Endodermal cell (in vitro differentiated cells): ENCODE measurements at regions not wholly inside any gene's neighbourhood (a gene's known extent, or its start where the extent isn't known, plus 50 kb on each side); places are given as distances from the start of the nearest gene placed in this dataset.
A peak's percentile ranks its signal among the peaks of the same experiment; 100 is the strongest.

Source experiments
- DNase-seq: peaks from one replicate; pipeline ENCODE4 v3.0.0-alpha.2; 2017
- H3K27ac ChIP-seq: 2 replicates; pipeline ENCODE4 v1.5.1; 2013; ENCODE audit warnings: mild to moderate bottlenecking, low read depth, low read length, moderate library complexity
- H3K27me3 ChIP-seq: 2 replicates; pipeline ENCODE4 v1.6.1; 2013; ENCODE audit warnings: mild to moderate bottlenecking, low read length, moderate library complexity; ENCODE audit not compliant: insufficient read depth, control insufficient read depth, poor library complexity, severe bottlenecking
- H3K36me3 ChIP-seq: 2 replicates; pipeline ENCODE4 v1.7.0; 2013; ENCODE audit warnings: mild to moderate bottlenecking, low read length, moderate library complexity; ENCODE audit not compliant: control insufficient read depth, insufficient read depth
- H3K4me1 ChIP-seq: one replicate; pipeline ENCODE4 v1.7.0; 2013; ENCODE audit warnings: low read length; ENCODE audit not compliant: control insufficient read depth, insufficient read depth
- H3K4me3 ChIP-seq: 2 replicates; pipeline ENCODE4 v1.5.1; 2013; ENCODE audit warnings: mild to moderate bottlenecking, low read length, moderate library complexity
- H3K9ac ChIP-seq: 2 replicates; pipeline ENCODE4 v1.6.1; 2013; ENCODE audit warnings: mild to moderate bottlenecking, low read length, moderate library complexity; ENCODE audit not compliant: poor library complexity, severe bottlenecking; ENCODE audit errors: extremely low read depth
- H3K9me3 ChIP-seq: 2 replicates; pipeline ENCODE4 v1.6.1; 2013; ENCODE audit warnings: mild to moderate bottlenecking, low read length, moderate library complexity; ENCODE audit not compliant: control insufficient read depth
- H3K27ac Mint-ChIP-seq: 2 replicates; pipeline ENCODE4 v1.8.0; 2020; ENCODE audit warnings: mixed read lengths
- H3K27me3 Mint-ChIP-seq: 2 replicates; pipeline ENCODE4 v1.8.0; 2021; ENCODE audit warnings: mild to moderate bottlenecking, mixed read lengths; ENCODE audit not compliant: insufficient read depth
- H3K36me3 Mint-ChIP-seq: 2 replicates; pipeline ENCODE4 v1.8.0; 2020; ENCODE audit warnings: low read depth, mixed read lengths
- H3K4me1 Mint-ChIP-seq: 2 replicates; pipeline ENCODE4 v1.8.0; 2020; ENCODE audit warnings: mixed read lengths
- H3K4me3 Mint-ChIP-seq: 2 replicates; pipeline ENCODE4 v1.8.0; 2020; ENCODE audit warnings: mild to moderate bottlenecking, moderate library complexity, mixed read lengths
- H3K9me3 Mint-ChIP-seq: 2 replicates; pipeline ENCODE4 v1.8.0; 2020; ENCODE audit warnings: mild to moderate bottlenecking, mixed read lengths
- WGBS, 2 experiments: methylation state at CpG; one replicate each; pipeline versions ENCODE4 v1.1.5 to v1.1.7; 2013; ENCODE audit warnings: missing lambda C conversion rate in 2 of 2, mixed read lengths in 1 of 2; ENCODE audit not compliant: insufficient coverage in 1 of 2, insufficient read length in 1 of 2; 5-methylcytosine and 5-hydroxymethylcytosine counted together
- TF ChIP-seq, protein P1 (sequence below): fragments of 200-600 bp; sonication (generic); conservative IDR thresholded peaks from 2 replicates; pipeline ENCODE4 v1.5.0; 2021; ENCODE audit warnings: antibody characterized with exemption, mild to moderate bottlenecking

DNA sequence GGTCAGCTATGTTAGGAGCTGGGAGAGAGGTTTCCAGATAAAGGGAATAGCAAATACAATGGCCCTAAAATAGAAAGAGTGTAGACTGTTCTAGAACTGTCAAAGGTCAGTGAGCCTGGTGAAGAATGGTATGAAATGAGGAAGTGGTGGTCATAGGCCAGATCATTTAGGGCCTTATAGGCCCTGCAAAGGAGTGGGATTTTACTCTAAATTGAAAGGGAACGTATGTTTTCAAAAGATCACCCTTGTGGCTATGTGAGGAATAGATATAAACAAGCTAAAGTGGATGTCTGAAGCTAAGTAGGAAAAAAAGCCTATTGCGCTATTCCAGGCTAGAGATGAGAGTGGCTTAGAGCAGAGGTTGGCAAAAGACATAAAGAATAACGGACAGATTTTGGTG is 70.7 kb upstream of the TDRD3 start:
- Mint-ChIP-seq H3K4me3 (no peak overlapping the region), H3K27me3 (no peaks in the 10 kb centered on the region), H3K27ac (no peak overlapping the region), H3K36me3 (no peaks in the 10 kb centered on the region), H3K9me3 (peaks cover under 1% of the 10 kb centered on the region), H3K4me1 (peaks cover 10% of the 10 kb centered on the region)
- WGBS, 2 experiments: 83 to 90% methylated on average over 1 to 3 of the region's 3 CpGs
- no peaks in the 10 kb centered on the region for H3K9me3 ChIP-seq
- H3K27ac ChIP-seq: no peak overlapping the region
- no peak overlapping the region for H3K9ac ChIP-seq
- no peaks in the 10 kb centered on the region for H3K36me3 ChIP-seq
- peaks cover 8% of the 10 kb centered on the region for H3K4me1 ChIP-seq
- no peak overlapping the region for H3K4me3 ChIP-seq
- TF ChIP-seq, protein P1, sequence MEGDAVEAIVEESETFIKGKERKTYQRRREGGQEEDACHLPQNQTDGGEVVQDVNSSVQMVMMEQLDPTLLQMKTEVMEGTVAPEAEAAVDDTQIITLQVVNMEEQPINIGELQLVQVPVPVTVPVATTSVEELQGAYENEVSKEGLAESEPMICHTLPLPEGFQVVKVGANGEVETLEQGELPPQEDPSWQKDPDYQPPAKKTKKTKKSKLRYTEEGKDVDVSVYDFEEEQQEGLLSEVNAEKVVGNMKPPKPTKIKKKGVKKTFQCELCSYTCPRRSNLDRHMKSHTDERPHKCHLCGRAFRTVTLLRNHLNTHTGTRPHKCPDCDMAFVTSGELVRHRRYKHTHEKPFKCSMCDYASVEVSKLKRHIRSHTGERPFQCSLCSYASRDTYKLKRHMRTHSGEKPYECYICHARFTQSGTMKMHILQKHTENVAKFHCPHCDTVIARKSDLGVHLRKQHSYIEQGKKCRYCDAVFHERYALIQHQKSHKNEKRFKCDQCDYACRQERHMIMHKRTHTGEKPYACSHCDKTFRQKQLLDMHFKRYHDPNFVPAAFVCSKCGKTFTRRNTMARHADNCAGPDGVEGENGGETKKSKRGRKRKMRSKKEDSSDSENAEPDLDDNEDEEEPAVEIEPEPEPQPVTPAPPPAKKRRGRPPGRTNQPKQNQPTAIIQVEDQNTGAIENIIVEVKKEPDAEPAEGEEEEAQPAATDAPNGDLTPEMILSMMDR: peak; percentile 58
- H3K27me3 ChIP-seq: no peaks in the 10 kb centered on the region
- no peak for DNase-seq

DNA sequence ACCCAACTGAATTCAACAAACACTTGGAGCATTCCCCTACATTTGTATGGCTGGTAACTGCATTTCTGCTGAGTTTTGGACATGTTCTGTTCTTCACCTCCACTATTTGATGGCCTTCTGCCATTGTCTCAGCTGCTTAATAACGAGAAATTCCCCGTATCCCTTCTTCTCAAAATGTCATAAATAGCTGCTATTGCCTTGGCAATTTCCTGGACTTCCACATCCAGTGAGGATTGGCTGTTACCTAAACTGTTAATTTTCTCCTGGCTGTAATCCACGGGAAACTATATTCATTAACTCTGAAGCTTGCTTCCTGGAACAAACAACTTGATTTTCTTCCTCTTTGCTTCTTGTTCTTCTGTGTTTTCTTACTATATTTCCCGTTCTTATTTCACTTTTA is 69.5 kb upstream of the TDRD3 start:
- no peaks in the 10 kb centered on the region for H3K36me3 Mint-ChIP-seq
- Histone ChIP-seq H3K9ac (no peak overlapping the region), H3K36me3 (no peaks in the 10 kb centered on the region), H3K4me1 (peaks cover 17% of the 10 kb centered on the region), H3K27me3 (no peaks in the 10 kb centered on the region), H3K9me3 (no peaks in the 10 kb centered on the region), H3K27ac (no peak overlapping the region), H3K4me3 (no peak overlapping the region)
- no peaks in the 10 kb centered on the region for H3K9me3 Mint-ChIP-seq
- H3K27me3 Mint-ChIP-seq: no peaks in the 10 kb centered on the region
- no peak for DNase-seq
- TF ChIP-seq, protein P1: no peak
- no peak overlapping the region for H3K4me3 Mint-ChIP-seq
- H3K4me1 Mint-ChIP-seq: peaks cover 22% of the 10 kb centered on the region
- WGBS, 2 experiments: 86 to 96% methylated on average over 3 to 4 of the region's 4 CpGs
- no peak overlapping the region for H3K27ac Mint-ChIP-seq

DNA sequence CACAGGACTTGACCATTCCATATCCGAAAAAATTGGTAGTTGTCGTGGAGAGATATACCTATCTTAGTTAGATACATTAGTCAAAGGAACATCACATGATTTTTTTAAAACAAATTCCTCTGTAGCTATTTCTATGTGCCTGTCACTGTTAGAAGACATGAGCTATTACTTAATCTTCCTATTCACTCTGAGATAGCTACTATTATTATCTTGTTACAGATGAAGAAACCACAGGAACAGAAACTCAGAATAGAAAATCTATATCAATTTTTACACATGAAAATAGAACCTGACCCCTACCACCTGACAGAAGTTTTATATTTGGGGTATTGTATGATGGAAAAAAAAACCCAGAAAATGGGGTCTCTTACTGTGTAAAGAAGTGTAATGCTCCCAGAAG is 68.9 kb upstream of the TDRD3 start:
- H3K4me3 Mint-ChIP-seq: no peak overlapping the region
- H3K4me1 Mint-ChIP-seq: peaks cover 24% of the 10 kb centered on the region
- 100% methylated on average over 2 of the region's 2 CpGs; no CpG with 5 or more reads in 1 of the 2 experiments for WGBS, 2 experiments
- Histone ChIP-seq H3K27me3 (no peaks in the 10 kb centered on the region), H3K4me1 (peaks cover 17% of the 10 kb centered on the region), H3K4me3 (no peak overlapping the region), H3K27ac (no peak overlapping the region), H3K9me3 (peaks cover 4% of the 10 kb centered on the region), H3K9ac (no peak overlapping the region), H3K36me3 (no peaks in the 10 kb centered on the region)
- H3K27me3 Mint-ChIP-seq: no peaks in the 10 kb centered on the region
- TF ChIP-seq, protein P1: no peak
- no peaks in the 10 kb centered on the region for H3K36me3 Mint-ChIP-seq
- peaks cover 5% of the 10 kb centered on the region for H3K9me3 Mint-ChIP-seq
- no peak overlapping the region for H3K27ac Mint-ChIP-seq
- DNase-seq: no peak
